ENCODE measurements at regions not wholly inside any gene's neighbourhood (a gene's known extent, or its start where the extent isn't known, plus 50 kb on each side); places are given as distances from the start of the nearest gene placed in this dataset.

- H3K27me3 ChIP-seq (ENCODE audit: control insufficient read depth in 1 of 2, insufficient read depth in 2 of 2, low read length in 2 of 2) = no peaks in the 10 kb centered on the region; a peak in 1 of 5 replicates
- H3K4me2 ChIP-seq (ENCODE audit: low read depth, low read length) = no peak overlapping the region
- H2AFZ ChIP-seq (ENCODE audit: low read length) = no peak overlapping the region
- intact Hi-C loops (cut with micrococcal nuclease; ENCODE audit: unreplicated experiment) (no loop called here), in situ Hi-C loops (cut with HindIII; ENCODE audit: extremely low pct_ligation_motif_present, low pct_unique_long_range_greater_than_20kb) (loop anchor here (25.0 kb wide), 1 partner anchor 473 kb away; no protein-coding TSS in a partner anchor)
- H3K9me3 ChIP-seq (ENCODE audit: low read length) = no peaks in the 10 kb centered on the region
- 63% methylated on average over 4 of the region's 12 CpGs for WGBS (ENCODE audit: low lambda C conversion rate)
- H3K9ac ChIP-seq (ENCODE audit: insufficient read depth, low read depth, low read length) = no peak overlapping the region
- ATAC-seq (no peak), FAIRE-seq (no peak), DNase-seq (ENCODE audit: low spot score) (no peak)
- POLR2A ChIA-PET = no interaction called here
- BruUV-seq (replicated peaks) = no TSS peak
- H3K4me3 ChIP-seq (replicated peaks in 1 of 3; ENCODE audit: insufficient read depth in 1 of 3, low read depth in 2 of 3, low read length in 3 of 3) = no peak overlapping the region
- no peaks in the 10 kb centered on the region for H3K4me1 ChIP-seq (ENCODE audit: insufficient read depth, low read length)
- no peaks in the 10 kb centered on the region for H3K36me3 ChIP-seq (replicated peaks in 1 of 2; ENCODE audit: control insufficient read depth in 1 of 2, insufficient read depth in 2 of 2, low read length in 2 of 2)
- H4K20me1 ChIP-seq (ENCODE audit: insufficient read depth, low read length) = no peaks in the 10 kb centered on the region
- no peak overlapping the region for H3K27ac ChIP-seq (ENCODE audit: extremely low read length, insufficient read depth, low read length)
- no peaks in the 10 kb centered on the region for H3K79me2 ChIP-seq (ENCODE audit: insufficient read depth, low read length)
- CTCF ChIA-PET (ENCODE audit: low intra/inter-chr PET ratio, low total read pairs) = no interaction called here
- TF ChIP-seq BHLHE40 (IDR thresholded peaks at IDR 0.05; ENCODE audit: low read length) = no peak
- TF ChIP-seq, protein P1, sequence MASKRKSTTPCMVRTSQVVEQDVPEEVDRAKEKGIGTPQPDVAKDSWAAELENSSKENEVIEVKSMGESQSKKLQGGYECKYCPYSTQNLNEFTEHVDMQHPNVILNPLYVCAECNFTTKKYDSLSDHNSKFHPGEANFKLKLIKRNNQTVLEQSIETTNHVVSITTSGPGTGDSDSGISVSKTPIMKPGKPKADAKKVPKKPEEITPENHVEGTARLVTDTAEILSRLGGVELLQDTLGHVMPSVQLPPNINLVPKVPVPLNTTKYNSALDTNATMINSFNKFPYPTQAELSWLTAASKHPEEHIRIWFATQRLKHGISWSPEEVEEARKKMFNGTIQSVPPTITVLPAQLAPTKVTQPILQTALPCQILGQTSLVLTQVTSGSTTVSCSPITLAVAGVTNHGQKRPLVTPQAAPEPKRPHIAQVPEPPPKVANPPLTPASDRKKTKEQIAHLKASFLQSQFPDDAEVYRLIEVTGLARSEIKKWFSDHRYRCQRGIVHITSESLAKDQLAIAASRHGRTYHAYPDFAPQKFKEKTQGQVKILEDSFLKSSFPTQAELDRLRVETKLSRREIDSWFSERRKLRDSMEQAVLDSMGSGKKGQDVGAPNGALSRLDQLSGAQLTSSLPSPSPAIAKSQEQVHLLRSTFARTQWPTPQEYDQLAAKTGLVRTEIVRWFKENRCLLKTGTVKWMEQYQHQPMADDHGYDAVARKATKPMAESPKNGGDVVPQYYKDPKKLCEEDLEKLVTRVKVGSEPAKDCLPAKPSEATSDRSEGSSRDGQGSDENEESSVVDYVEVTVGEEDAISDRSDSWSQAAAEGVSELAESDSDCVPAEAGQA (IDR thresholded peaks at IDR 0.05; ENCODE audit: low read depth) = no peak
- TF ChIP-seq, protein P1 (CRISPR knock-in tag; IDR thresholded peaks at IDR 0.05; ENCODE audit: borderline replicate concordance) = no peak
- TF ChIP-seq RARG (CRISPR knock-in tag; IDR thresholded peaks at IDR 0.05; ENCODE audit: low read depth) = no peak
- TF ChIP-seq, protein P2, sequence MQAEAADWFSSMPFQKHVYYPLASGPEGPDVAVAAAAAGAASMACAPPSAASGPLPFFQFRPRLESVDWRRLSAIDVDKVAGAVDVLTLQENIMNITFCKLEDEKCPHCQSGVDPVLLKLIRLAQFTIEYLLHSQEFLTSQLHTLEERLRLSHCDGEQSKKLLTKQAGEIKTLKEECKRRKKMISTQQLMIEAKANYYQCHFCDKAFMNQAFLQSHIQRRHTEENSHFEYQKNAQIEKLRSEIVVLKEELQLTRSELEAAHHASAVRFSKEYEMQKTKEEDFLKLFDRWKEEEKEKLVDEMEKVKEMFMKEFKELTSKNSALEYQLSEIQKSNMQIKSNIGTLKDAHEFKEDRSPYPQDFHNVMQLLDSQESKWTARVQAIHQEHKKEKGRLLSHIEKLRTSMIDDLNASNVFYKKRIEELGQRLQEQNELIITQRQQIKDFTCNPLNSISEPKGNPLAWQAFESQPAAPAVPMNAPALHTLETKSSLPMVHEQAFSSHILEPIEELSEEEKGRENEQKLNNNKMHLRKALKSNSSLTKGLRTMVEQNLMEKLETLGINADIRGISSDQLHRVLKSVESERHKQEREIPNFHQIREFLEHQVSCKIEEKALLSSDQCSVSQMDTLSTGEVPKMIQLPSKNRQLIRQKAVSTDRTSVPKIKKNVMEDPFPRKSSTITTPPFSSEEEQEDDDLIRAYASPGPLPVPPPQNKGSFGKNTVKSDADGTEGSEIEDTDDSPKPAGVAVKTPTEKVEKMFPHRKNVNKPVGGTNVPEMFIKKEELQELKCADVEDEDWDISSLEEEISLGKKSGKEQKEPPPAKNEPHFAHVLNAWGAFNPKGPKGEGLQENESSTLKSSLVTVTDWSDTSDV (CRISPR knock-in tag; IDR thresholded peaks at IDR 0.05) = no peak
- TF ChIP-seq HOXD1 (CRISPR knock-in tag; IDR thresholded peaks at IDR 0.05) = no peak
- TF ChIP-seq, protein P3, sequence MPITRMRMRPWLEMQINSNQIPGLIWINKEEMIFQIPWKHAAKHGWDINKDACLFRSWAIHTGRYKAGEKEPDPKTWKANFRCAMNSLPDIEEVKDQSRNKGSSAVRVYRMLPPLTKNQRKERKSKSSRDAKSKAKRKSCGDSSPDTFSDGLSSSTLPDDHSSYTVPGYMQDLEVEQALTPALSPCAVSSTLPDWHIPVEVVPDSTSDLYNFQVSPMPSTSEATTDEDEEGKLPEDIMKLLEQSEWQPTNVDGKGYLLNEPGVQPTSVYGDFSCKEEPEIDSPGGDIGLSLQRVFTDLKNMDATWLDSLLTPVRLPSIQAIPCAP (CRISPR knock-in tag; IDR thresholded peaks at IDR 0.05; ENCODE audit: low read depth) = no peak
- TF ChIP-seq ZNF317 (CRISPR knock-in tag; IDR thresholded peaks at IDR 0.05) = no peak
- no peak for TF ChIP-seq ZNF7 (CRISPR knock-in tag; IDR thresholded peaks at IDR 0.05)
- TF ChIP-seq ETV5 (CRISPR knock-in tag; IDR thresholded peaks at IDR 0.05; ENCODE audit: borderline replicate concordance) = no peak
- no peak for TF ChIP-seq ZNF678 (CRISPR knock-in tag; IDR thresholded peaks at IDR 0.05)
- no peak for TF ChIP-seq NR1H2 (CRISPR knock-in tag; IDR thresholded peaks at IDR 0.05; ENCODE audit: borderline replicate concordance, low read depth)
Observed at GRCh38 chr1:242839101-242839500, 314.6 kb upstream of the PLD5 start.
